Gastrocnemius medialis (tissue), 4 donors: ENCODE measurements at regions not wholly inside any gene's neighbourhood (a gene's known extent, or its start where the extent isn't known, plus 50 kb on each side); places are given as distances from the start of the nearest gene placed in this dataset.

ENCODE experiments used
- ATAC-seq, 2 donors: fragments of 150-250 bp; one replicate each; pipeline ENCODE4 v1.9.1; 2016
- DNase-seq, 2 donors: peaks; one replicate each; pipeline ENCODE4 v3.0.0-alpha.2; 2019
- H3K27ac ChIP-seq, 4 donors: fragments of 200-600 bp; sonication (generic); 1 replicate in 1 of 4; 2 replicates in 3 of 4; pipeline ENCODE4 v1.5.1; 2016 to 2018; ENCODE audit warnings: mild to moderate bottlenecking in 2 of 4, moderate library complexity in 1 of 4
- H3K27me3 ChIP-seq, 3 donors: fragments of 200-600 bp; sonication (generic) in 2 of 3; 1 replicate in 1 of 3; 2 replicates in 2 of 3; pipeline versions ENCODE4 v1.5.1 to v1.6.0; 2016 to 2019; ENCODE audit warnings: mild to moderate bottlenecking in 1 of 3, moderate library complexity in 1 of 3
- H3K36me3 ChIP-seq, 2 donors: fragments of 200-600 bp; sonication (generic) in 1 of 2; one replicate each; pipeline ENCODE4 v1.5.1; 2017 to 2018
- H3K4me1 ChIP-seq, 2 donors: fragments of 200-600 bp; sonication (generic) in 1 of 2; one replicate each; pipeline ENCODE4 v1.5.1; 2016 to 2017; ENCODE audit warnings: mild to moderate bottlenecking in 2 of 2
- H3K4me3 ChIP-seq, 4 donors: fragments of 200-600 bp; sonication (generic) in 3 of 4; 1 replicate in 1 of 4; 2 replicates in 3 of 4; pipeline ENCODE4 v1.5.1; 2016 to 2019; ENCODE audit warnings: mild to moderate bottlenecking in 2 of 4
- H3K9me3 ChIP-seq, 3 donors: fragments of 200-600 bp; sonication (generic) in 2 of 3; 1 replicate in 1 of 3; 2 replicates in 2 of 3; pipeline ENCODE4 v1.5.1; 2016 to 2019
- CTCF ChIP-seq, 5 experiments: fragments of 450-650 bp in 3 of 5; fragments of 200-600 bp in 2 of 5; sonication (generic) in 2 of 5; IDR thresholded peaks in 4 of 5; conservative IDR thresholded peaks in 1 of 5; 1 replicate in 4 of 5; 2 replicates in 1 of 5; pipeline ENCODE4 v1.5.1; 2016 to 2019; ENCODE audit warnings: antibody characterized with exemption in 5 of 5, mild to moderate bottlenecking in 3 of 5, moderate library complexity in 3 of 5
- POLR2A ChIP-seq, 2 donors: fragments of 450-650 bp; IDR thresholded peaks; one replicate each; pipeline ENCODE4 v1.6.1; 2017; ENCODE audit warnings: antibody characterized with exemption in 2 of 2, mild to moderate bottlenecking in 2 of 2, moderate library complexity in 2 of 2
- in situ Hi-C, 4 donors: fragments of 200-750 bp; cut with MboI; loops; one replicate each; pipeline versions ENCODE4 v1.15.0 to v1.8.0; 2017; ENCODE audit warnings: low sequenced_read_pairs in 4 of 4
- intact Hi-C: fragments of 100-400 bp; cut with DNase I; formaldehyde crosslinking; loops from one replicate; pipeline ENCODE4 v1.15.1; 2023; ENCODE audit warnings: low total_unique reads

DNA sequence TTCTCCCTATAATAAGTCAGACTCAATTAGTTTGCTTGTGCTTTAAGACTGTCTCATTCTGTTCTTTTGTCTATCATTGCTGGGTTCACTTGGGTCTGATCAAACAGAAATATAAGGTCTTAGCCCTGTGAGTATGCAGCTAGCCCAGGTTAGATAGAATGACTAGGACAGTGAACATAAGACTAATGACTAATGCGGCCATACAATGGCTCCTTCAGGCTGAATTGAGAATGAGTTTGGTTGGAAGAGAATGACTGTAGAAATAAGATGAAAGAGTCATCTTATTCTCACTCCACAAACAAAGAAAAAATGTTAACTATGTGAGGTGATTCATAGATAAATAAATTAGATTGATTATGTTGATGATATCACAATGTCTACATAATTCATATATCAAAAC lies 50.1 kb upstream of the OBI1 start:
- DNase-seq (no peak), ATAC-seq (no peak)
- Histone ChIP-seq H3K27me3 (no peaks in the 10 kb centered on the region), H3K36me3 (no peaks in the 10 kb centered on the region), H3K9me3 (no peaks in the 10 kb centered on the region), H3K4me1 (no peaks in the 10 kb centered on the region), H3K4me3 (no peak overlapping the region), H3K27ac (no peak overlapping the region)
- in situ Hi-C loops, result no loop called here
- intact Hi-C loops, result no loop called here
- TF ChIP-seq CTCF (IDR thresholded peaks at IDR 0.05 in 4 of 5, conservative IDR thresholded peaks at IDR 0.05 in 1 of 5) (no peak), POLR2A (IDR thresholded peaks at IDR 0.05) (no peak)
